DMS53 treated with DMSO at 0.1 percent for 48 hours (cell line): ENCODE measurements at regions not wholly inside any gene's neighbourhood (a gene's known extent, or its start where the extent isn't known, plus 50 kb on each side); places are given as distances from the start of the nearest gene placed in this dataset.
"Not testable (repeated sequence)": the region's sequence is repeated elsewhere in the genome, so short reads cannot be mapped to it uniquely, and the experiment has no call there.

Experiments used
- DNase-seq: peaks from one replicate; lab custom pipeline; 2025; ENCODE audit not compliant: unreplicated experiment; lab: John Stamatoyannopoulos, UW

- DNase-seq, result no peak
Observed at GRCh38 chr3:109982201-109982600, 644.9 kb upstream of the DPPA4 start.

- no peak for DNase-seq
Observed at GRCh38 chr3:109984976-109985375, 647.6 kb upstream of the DPPA4 start.

GRCh38 chr3:109985943-109986555, 648.7 kb upstream of the DPPA4 start:
- no peak for DNase-seq

GRCh38 chr3:109994853-109995252, 657.5 kb upstream of the DPPA4 start:
- DNase-seq, result no peak

- no peak for DNase-seq
Observed at GRCh38 chr3:109995377-109995776, 658.0 kb upstream of the DPPA4 start.

GRCh38 chr3:110001905-110002304, 664.6 kb upstream of the DPPA4 start:
- DNase-seq, result not testable (repeated sequence)

- no peak for DNase-seq
Observed at GRCh38 chr3:110006913-110007312, 669.6 kb upstream of the DPPA4 start.

GRCh38 chr3:110015231-110015963, 678.1 kb upstream of the DPPA4 start:
- no peak for DNase-seq

- DNase-seq, result no peak
Observed at GRCh38 chr3:110016235-110016815, 679.0 kb upstream of the DPPA4 start.

- no peak for DNase-seq
Observed at GRCh38 chr3:110017304-110017703, 680.0 kb upstream of the DPPA4 start.

- no peak for DNase-seq
Observed at GRCh38 chr3:110021659-110022058, 684.3 kb upstream of the DPPA4 start.

GRCh38 chr3:110023022-110023421, 685.7 kb upstream of the DPPA4 start:
- DNase-seq, result not testable (repeated sequence)

- DNase-seq, result no peak
Observed at GRCh38 chr3:110026421-110026820, 689.1 kb upstream of the DPPA4 start.

- DNase-seq, result no peak
Observed at GRCh38 chr3:110027446-110028080, 690.2 kb upstream of the DPPA4 start.

- DNase-seq, result no peak
Observed at GRCh38 chr3:110031975-110032374, 694.6 kb upstream of the DPPA4 start.

GRCh38 chr3:110059431-110059830, 722.1 kb upstream of the DPPA4 start:
- no peak for DNase-seq

GRCh38 chr3:110062716-110063115, 725.4 kb upstream of the DPPA4 start:
- no peak for DNase-seq

- DNase-seq, result no peak
Observed at GRCh38 chr3:110063178-110063577, 725.8 kb upstream of the DPPA4 start.

- no peak for DNase-seq
Observed at GRCh38 chr3:110066206-110066605, 728.9 kb upstream of the DPPA4 start.

GRCh38 chr3:110067527-110067926, 730.2 kb upstream of the DPPA4 start:
- no peak for DNase-seq

- DNase-seq, result no peak
Observed at GRCh38 chr3:110069761-110070160, 732.4 kb upstream of the DPPA4 start.
